GM06990 (cell line): ENCODE measurements at regions not wholly inside any gene's neighbourhood (a gene's known extent, or its start where the extent isn't known, plus 50 kb on each side); places are given as distances from the start of the nearest gene placed in this dataset.

Experiments used
- DNase-seq: peaks from one replicate; pipeline ENCODE4 v3.0.0-alpha.2; 2011; ENCODE audit not compliant: insufficient read length; ENCODE audit errors: extremely low read depth
- H3K27me3 ChIP-seq: replicated peaks from 2 replicates; pipeline ENCODE4 v1.6.0; 2011; ENCODE audit warnings: low read length; ENCODE audit not compliant: control insufficient read depth, insufficient read depth
- H3K36me3 ChIP-seq: 2 replicates; pipeline ENCODE4 v1.5.1; 2011; ENCODE audit warnings: low read length; ENCODE audit not compliant: control insufficient read depth, insufficient read depth
- H3K4me3 ChIP-seq: replicated peaks from 2 replicates; pipeline ENCODE4 v1.5.1; 2011; ENCODE audit warnings: low read depth, mild to moderate bottlenecking, control low read depth, low read length
- TF ChIP-seq, protein P1 (sequence below): IDR thresholded peaks from 2 replicates; pipeline ENCODE4 v1.5.1; 2011; ENCODE audit warnings: low read length, control low read depth, mild to moderate bottlenecking, inconsistent platforms; ENCODE audit not compliant: insufficient read depth, poor library complexity, severe bottlenecking

DNA sequence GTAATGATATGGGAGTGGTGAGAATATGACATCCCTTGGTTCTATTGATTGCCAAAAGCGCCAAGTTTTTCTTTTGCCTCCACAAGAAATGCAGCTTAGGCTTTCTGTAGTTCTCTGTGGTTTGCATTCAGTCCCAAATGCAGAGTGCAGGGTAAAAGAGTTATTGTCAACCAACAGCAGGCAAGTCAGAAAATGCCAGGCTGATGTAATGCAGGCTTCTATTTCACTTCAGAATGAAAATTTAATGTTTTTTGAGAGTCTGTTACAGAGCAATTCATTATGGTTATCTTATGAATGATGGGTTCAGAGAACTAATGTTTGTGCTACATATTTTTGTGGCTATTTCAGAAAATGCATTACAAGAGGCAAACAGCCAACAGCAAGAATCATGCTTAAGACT, 293.5 kb downstream of the CENPW start:
- Histone ChIP-seq H3K4me3 (no peak overlapping the region), H3K27me3 (no peaks in the 10 kb centered on the region), H3K36me3 (no peaks in the 10 kb centered on the region)
- no peak for DNase-seq
- TF ChIP-seq, protein P1, sequence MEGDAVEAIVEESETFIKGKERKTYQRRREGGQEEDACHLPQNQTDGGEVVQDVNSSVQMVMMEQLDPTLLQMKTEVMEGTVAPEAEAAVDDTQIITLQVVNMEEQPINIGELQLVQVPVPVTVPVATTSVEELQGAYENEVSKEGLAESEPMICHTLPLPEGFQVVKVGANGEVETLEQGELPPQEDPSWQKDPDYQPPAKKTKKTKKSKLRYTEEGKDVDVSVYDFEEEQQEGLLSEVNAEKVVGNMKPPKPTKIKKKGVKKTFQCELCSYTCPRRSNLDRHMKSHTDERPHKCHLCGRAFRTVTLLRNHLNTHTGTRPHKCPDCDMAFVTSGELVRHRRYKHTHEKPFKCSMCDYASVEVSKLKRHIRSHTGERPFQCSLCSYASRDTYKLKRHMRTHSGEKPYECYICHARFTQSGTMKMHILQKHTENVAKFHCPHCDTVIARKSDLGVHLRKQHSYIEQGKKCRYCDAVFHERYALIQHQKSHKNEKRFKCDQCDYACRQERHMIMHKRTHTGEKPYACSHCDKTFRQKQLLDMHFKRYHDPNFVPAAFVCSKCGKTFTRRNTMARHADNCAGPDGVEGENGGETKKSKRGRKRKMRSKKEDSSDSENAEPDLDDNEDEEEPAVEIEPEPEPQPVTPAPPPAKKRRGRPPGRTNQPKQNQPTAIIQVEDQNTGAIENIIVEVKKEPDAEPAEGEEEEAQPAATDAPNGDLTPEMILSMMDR: no peak

DNA sequence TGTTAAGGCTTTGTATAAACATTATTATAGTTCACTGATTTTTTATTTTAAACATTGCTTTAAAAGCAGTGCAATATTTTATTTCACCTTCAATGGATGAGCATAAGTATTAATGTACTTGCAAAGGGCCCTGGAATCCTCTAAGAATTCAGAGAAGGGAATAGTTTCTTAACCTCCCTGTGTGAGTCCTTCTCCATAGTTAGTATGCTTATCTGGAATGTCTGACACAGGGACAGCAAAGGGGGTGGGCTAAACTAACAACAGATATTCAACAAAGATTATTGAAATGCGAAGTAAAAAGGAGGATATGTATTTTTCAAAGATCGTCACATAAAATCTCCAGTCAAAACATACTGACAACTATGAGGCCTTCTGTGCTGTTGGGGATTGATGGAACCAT, 300.4 kb downstream of the CENPW start:
- no peaks in the 10 kb centered on the region for H3K36me3 ChIP-seq
- no peak for DNase-seq
- TF ChIP-seq, protein P1: no peak
- no peaks in the 10 kb centered on the region for H3K27me3 ChIP-seq
- H3K4me3 ChIP-seq: no peak overlapping the region

DNA sequence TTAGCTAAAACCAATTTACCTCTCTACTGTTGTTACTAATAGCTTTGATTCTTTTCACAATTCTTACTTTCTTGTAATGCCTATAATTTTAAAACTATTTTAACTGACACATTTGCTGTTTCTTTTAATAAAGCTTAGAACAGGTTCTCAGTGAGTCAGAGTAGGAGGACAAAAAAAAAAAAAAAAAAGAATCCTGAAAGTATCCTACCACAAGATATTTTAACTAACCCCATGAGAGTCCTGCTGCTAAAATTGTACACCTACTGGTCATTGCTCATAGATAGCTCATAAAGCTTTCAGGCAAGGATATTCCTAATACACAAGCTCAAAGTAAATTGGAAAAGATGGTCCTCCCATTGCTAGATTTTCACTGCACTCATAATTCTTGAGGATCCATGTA, 301.0 kb downstream of the CENPW start:
- DNase-seq: no peak
- Histone ChIP-seq H3K4me3 (no peak overlapping the region), H3K27me3 (no peaks in the 10 kb centered on the region), H3K36me3 (no peaks in the 10 kb centered on the region)
- TF ChIP-seq, protein P1: no peak

DNA sequence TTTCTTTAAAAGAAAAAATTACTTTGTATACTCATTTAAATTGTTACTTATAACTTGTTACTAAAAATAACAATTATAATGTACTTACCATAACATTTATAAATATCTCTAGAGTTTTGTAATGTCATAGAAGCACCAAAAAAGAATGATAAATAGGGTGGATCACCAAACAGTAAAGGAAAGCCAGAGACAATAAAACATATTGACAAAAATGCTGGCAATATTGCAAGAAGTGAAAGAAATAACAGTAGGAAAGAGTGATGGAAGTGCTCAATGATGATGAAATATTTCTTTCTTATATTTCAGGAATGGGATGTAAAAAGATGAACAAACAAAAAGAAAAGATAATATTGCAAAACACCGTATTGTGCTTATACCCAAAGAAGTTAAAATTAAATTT, 301.7 kb downstream of the CENPW start:
- H3K27me3 ChIP-seq: no peaks in the 10 kb centered on the region
- no peak overlapping the region for H3K4me3 ChIP-seq
- H3K36me3 ChIP-seq: no peaks in the 10 kb centered on the region
- TF ChIP-seq, protein P1: no peak
- no peak for DNase-seq

DNA sequence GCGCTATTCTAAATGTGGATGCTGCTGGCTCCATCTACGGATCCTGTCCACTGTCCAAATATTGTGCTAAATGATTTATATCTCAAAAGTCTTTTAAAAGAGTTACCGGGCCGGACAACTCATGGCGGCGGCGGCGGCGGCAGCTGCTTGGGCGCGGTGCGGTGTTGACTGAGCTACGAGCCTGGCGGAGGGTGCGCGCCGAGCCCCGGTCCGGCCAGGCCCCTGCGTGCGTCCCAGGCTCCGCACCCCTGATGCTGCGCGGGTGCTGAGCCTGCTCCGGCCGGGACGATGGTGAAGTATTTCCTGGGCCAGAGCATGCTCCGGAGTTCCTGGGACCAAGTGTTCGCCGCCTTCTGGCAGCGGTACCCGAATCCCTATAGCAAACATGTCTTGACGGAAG, 303.4 kb downstream of the CENPW start:
- DNase-seq: no peak
- Histone ChIP-seq H3K4me3 (no peak overlapping the region), H3K27me3 (no peaks in the 10 kb centered on the region), H3K36me3 (no peaks in the 10 kb centered on the region)
- TF ChIP-seq, protein P1: no peak

DNA sequence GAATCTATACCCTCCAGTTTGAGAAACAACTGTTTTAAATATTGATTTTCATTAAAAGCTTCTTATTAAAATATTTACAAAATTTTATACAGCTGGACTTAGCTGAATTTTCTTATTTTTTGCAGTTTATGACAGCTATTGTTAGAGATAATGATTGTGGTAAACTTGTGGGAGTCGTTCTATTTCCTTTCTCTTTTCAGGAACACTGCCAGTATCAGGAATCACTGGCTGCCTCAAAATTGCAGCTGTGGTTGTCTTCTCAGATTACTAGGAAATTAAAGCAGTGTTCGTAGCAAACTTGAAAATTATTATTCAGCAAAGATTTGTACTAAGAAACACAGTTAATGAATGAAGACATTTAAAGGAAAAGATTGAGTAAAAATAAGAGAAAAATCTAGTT, 311.0 kb downstream of the CENPW start:
- no peak for DNase-seq
- Histone ChIP-seq H3K27me3 (no peaks in the 10 kb centered on the region), H3K36me3 (no peaks in the 10 kb centered on the region), H3K4me3 (no peak overlapping the region)
- TF ChIP-seq, protein P1: no peak
